ENCODE measurements at regions not wholly inside any gene's neighbourhood (a gene's known extent, or its start where the extent isn't known, plus 50 kb on each side); places are given as distances from the start of the nearest gene placed in this dataset.
"Not testable (repeated sequence)": the region's sequence is repeated elsewhere in the genome, so short reads cannot be mapped to it uniquely, and the experiment has no call there.

GRCh38 chr6:4360920-4361319 is 225.5 kb upstream of the ECI2 start:
- Histone ChIP-seq H3K4me3 (no peak overlapping the region), H3K27me3 (no peaks in the 10 kb centered on the region), H3K36me3 (no peaks in the 10 kb centered on the region), H3K9me3 (no peaks in the 10 kb centered on the region), H3K4me1 (peaks cover 5 to 42% (median 21%) of the 10 kb centered on the region in 4 donors), H3K27ac (no peak overlapping the region)
- in situ Hi-C loops (cut with MboI; ENCODE audit: low pct_ligation_motif_present in 1 of 4, low pct_unique_long_range_greater_than_20kb in 1 of 4, low sequenced_read_pairs in 3 of 4) (no loop called here), intact Hi-C loops (cut with DNase I; ENCODE audit: low total_unique reads) (no loop called here)
- no peak for TF ChIP-seq EP300 (IDR thresholded peaks at IDR 0.05; ENCODE audit: low read depth)
- no peak for TF ChIP-seq POLR2A (IDR thresholded peaks at IDR 0.05)
- no peak for TF ChIP-seq POLR2AphosphoS5 (IDR thresholded peaks at IDR 0.05)
- no peak for TF ChIP-seq CTCF (IDR thresholded peaks at IDR 0.05)
- no peak for DNase-seq
- 90% methylated on average over 6 of the region's 6 CpGs; no CpG with 5 or more reads in 1 of the 2 donors for WGBS, 2 donors (ENCODE audit: low coverage in 1 of 2)

DNA sequence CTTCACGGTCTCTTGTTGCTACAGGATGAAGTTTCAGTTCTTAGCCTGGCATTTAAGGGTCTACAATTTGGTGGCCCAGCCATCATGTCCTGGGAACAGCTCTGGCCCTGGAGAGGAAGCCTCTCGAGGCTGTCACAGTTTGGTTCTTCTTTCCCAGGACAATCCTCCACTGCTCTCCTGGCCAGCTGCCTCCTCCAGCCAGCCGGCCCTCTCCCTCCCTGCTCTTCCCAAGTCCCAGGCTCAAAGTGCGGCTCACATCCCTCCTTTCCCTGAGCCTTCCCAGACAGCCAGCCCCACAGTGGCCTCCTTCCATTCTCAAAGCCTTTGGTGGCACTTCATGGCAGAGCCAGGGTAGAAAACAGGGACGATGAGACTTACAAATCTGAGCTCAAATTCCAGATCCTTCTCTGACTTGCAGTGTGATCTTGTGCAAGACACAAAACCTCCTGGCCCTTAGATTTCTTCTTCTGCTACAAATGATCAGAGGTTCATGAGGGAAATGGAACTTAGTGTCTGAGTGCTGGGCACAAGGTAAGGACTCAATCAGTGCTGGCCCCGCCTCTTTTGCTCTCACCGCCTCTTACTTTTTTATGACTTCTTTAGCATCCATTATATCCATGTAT is 223.8 kb upstream of the ECI2 start:
- Histone ChIP-seq H3K9me3 (no peaks in the 10 kb centered on the region), H3K36me3 (no peaks in the 10 kb centered on the region), H3K27me3 (no peaks in the 10 kb centered on the region), H3K27ac (peak overlapping the region; percentile 55 to 77 (median 72)), H3K4me1 (peaks cover 5 to 28% (median 16%) of the 10 kb centered on the region in 4 donors), H3K4me3 (no peak overlapping the region)
- in situ Hi-C loops (cut with MboI; ENCODE audit: low pct_ligation_motif_present in 1 of 4, low pct_unique_long_range_greater_than_20kb in 1 of 4, low sequenced_read_pairs in 3 of 4) (no loop called here), intact Hi-C loops (cut with DNase I; ENCODE audit: low total_unique reads) (no loop called here)
- 69 to 80% methylated on average over 2 to 7 of the region's 7 CpGs for WGBS, 2 donors (ENCODE audit: low coverage in 1 of 2)
- DNase-seq, result no peak
- TF ChIP-seq POLR2AphosphoS5 (IDR thresholded peaks at IDR 0.05) (no peak), POLR2A (IDR thresholded peaks at IDR 0.05) (no peak), CTCF (IDR thresholded peaks at IDR 0.05) (no peak), EP300 (IDR thresholded peaks at IDR 0.05; ENCODE audit: low read depth) (no peak)

- H3K27ac ChIP-seq, result peak overlapping the region; percentile 55 to 77 (median 72)
- in situ Hi-C loops (cut with MboI; ENCODE audit: low pct_ligation_motif_present in 1 of 4, low pct_unique_long_range_greater_than_20kb in 1 of 4, low sequenced_read_pairs in 3 of 4) (no loop called here), intact Hi-C loops (cut with DNase I; ENCODE audit: low total_unique reads) (no loop called here)
- no peaks in the 10 kb centered on the region for H3K36me3 ChIP-seq
- no peaks in the 10 kb centered on the region for H3K27me3 ChIP-seq
- peak; percentile 88 for DNase-seq
- no peak overlapping the region for H3K4me3 ChIP-seq
- 5 to 35% methylated on average over 4 to 13 of the region's 13 CpGs for WGBS, 2 donors (ENCODE audit: low coverage in 1 of 2)
- H3K9me3 ChIP-seq, result no peaks in the 10 kb centered on the region
- TF ChIP-seq POLR2AphosphoS5 (IDR thresholded peaks at IDR 0.05), result peak; percentile 77 to 85 (median 83)
- TF ChIP-seq CTCF (IDR thresholded peaks at IDR 0.05), result no peak
- peak; percentile 69 for TF ChIP-seq EP300 (IDR thresholded peaks at IDR 0.05; ENCODE audit: low read depth)
- peak; percentile 23 for TF ChIP-seq POLR2A (IDR thresholded peaks at IDR 0.05)
- H3K4me1 ChIP-seq, result peaks cover 4 to 22% (median 12%) of the 10 kb centered on the region in 4 donors
Observed at GRCh38 chr6:4358414-4359107, 223.2 kb upstream of the ECI2 start.

DNA sequence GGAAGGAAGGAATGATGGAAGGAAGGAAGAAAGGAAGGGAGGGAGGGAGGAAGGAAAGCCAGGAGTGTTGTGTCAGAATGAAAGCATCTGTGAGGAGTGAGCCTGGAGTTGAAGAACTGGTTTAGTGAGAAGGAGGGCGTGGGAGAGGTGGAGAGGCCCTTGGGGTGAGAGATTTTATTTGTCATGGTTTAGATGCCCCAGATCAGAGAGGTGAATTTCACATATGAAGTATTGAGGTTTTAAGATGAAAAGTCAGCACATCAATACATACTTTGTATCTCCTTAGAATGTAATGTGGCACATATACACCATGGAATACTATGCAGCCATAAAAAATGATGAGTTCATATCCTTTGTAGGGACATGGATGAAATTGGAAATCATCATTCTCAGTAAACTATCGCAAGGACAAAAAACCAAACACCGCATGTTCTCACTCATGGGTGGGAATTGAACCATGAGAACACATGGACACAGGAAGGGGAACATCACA is 222.3 kb upstream of the ECI2 start:
- H3K4me3 ChIP-seq; intact Hi-C loops (cut with DNase I; ENCODE audit: low total_unique reads): not testable (repeated sequence)

More for the DNA sequence above, 222.3 kb upstream of the ECI2 start:
- WGBS, 2 donors (ENCODE audit: low coverage in 1 of 2), result 82% methylated on average over 3 of the region's 3 CpGs; no CpG with 5 or more reads in 1 of the 2 donors
- H3K9me3 ChIP-seq; DNase-seq; in situ Hi-C loops (cut with MboI; ENCODE audit: low pct_ligation_motif_present in 1 of 4, low pct_unique_long_range_greater_than_20kb in 1 of 4, low sequenced_read_pairs in 3 of 4); H3K36me3 ChIP-seq; H3K27me3 ChIP-seq: not testable (repeated sequence)
- H3K27ac ChIP-seq, result peak overlapping the region in 3 of 4 donors; percentile 9 to 53 (median 32)
- peaks cover 4 to 14% (median 9%) of the 10 kb centered on the region in 4 donors for H3K4me1 ChIP-seq

Data from transverse colon (tissue), 4 donors.